ENCODE measurements at regions not wholly inside any gene's neighbourhood (a gene's known extent, or its start where the extent isn't known, plus 50 kb on each side); places are given as distances from the start of the nearest gene placed in this dataset.

DNA sequence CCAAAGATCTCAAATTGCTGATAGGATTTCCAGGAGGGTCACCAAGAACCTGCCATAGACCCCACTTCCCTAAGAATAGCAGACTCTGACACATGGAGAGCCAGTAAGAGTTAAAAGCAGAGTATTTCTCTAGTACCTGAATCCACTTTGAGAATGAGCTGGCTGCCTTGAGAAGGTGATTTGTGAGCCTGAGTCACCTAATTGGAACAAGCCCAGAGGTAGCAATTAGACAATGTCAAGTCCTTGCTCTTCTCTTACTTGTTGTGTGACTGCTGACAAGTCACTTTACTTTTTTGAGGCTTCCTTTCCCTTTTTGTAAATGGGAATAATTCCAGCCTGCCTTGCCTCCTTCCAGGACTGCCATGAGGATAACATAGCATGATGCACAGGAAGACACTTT lies 76.1 kb upstream of the ASIC2 start:
- intact Hi-C loops (cut with micrococcal nuclease) = no loop called here
- H3K4me1 Mint-ChIP-seq (ENCODE audit: insufficient read depth, unreplicated experiment) = no peaks in the 10 kb centered on the region
- TF ChIP-seq, protein P1, sequence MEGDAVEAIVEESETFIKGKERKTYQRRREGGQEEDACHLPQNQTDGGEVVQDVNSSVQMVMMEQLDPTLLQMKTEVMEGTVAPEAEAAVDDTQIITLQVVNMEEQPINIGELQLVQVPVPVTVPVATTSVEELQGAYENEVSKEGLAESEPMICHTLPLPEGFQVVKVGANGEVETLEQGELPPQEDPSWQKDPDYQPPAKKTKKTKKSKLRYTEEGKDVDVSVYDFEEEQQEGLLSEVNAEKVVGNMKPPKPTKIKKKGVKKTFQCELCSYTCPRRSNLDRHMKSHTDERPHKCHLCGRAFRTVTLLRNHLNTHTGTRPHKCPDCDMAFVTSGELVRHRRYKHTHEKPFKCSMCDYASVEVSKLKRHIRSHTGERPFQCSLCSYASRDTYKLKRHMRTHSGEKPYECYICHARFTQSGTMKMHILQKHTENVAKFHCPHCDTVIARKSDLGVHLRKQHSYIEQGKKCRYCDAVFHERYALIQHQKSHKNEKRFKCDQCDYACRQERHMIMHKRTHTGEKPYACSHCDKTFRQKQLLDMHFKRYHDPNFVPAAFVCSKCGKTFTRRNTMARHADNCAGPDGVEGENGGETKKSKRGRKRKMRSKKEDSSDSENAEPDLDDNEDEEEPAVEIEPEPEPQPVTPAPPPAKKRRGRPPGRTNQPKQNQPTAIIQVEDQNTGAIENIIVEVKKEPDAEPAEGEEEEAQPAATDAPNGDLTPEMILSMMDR (IDR thresholded peaks at IDR 0.05; ENCODE audit: unreplicated experiment) = no peak
- no peak for DNase-seq (ENCODE audit: unreplicated experiment)
- peaks cover 8% of the 10 kb centered on the region for H3K9me3 Mint-ChIP-seq (ENCODE audit: unreplicated experiment)
- no peak overlapping the region for H3K27ac Mint-ChIP-seq (ENCODE audit: low read depth, unreplicated experiment)
- H3K4me3 Mint-ChIP-seq (ENCODE audit: unreplicated experiment) = no peak overlapping the region
- ChIA-PET POLR2A (no interaction called here), CTCF (interaction anchor here (0.6 kb wide), 1 partner anchor 371 kb away, joined by 3 read pairs; no protein-coding TSS in a partner anchor)
- H3K27me3 Mint-ChIP-seq (ENCODE audit: insufficient read depth, unreplicated experiment) = no peaks in the 10 kb centered on the region
- BruUV-seq (replicated peaks) = no TSS peak
- H3K36me3 Mint-ChIP-seq (ENCODE audit: insufficient read depth, unreplicated experiment) = no peaks in the 10 kb centered on the region

DNA sequence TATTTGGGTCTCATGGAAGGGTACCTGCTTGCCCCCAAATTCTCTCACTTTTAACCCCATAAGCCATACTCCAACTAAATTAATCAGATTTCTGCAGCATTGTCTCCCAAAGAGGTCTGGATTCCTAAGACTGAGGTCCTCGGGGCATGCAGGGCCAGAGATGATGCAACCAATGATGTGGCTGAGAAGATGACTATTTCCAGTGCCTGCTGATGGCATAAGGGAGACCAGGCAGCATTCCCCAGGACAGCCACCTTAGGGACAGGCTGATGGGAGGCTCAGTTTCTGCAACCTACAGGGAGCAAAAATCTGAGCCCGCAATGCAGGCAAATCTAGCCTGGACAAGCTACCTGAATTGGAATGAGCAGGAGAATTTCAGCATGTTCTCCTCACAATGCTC lies 76.8 kb upstream of the ASIC2 start:
- DNase-seq (ENCODE audit: unreplicated experiment) = no peak
- TF ChIP-seq, protein P1 (IDR thresholded peaks at IDR 0.05; ENCODE audit: unreplicated experiment) = no peak
- Mint-ChIP-seq H3K9me3 (ENCODE audit: unreplicated experiment) (peaks cover 8% of the 10 kb centered on the region), H3K27ac (ENCODE audit: low read depth, unreplicated experiment) (no peak overlapping the region), H3K36me3 (ENCODE audit: insufficient read depth, unreplicated experiment) (no peaks in the 10 kb centered on the region), H3K4me1 (ENCODE audit: insufficient read depth, unreplicated experiment) (no peaks in the 10 kb centered on the region), H3K4me3 (ENCODE audit: unreplicated experiment) (no peak overlapping the region), H3K27me3 (ENCODE audit: insufficient read depth, unreplicated experiment) (no peaks in the 10 kb centered on the region)
- no TSS peak for BruUV-seq (replicated peaks)
- CTCF ChIA-PET = no interaction called here
- POLR2A ChIA-PET = interaction anchor here (0.6 kb wide), 1 partner anchor 12 kb away, joined by 3 read pairs; no protein-coding TSS in a partner anchor
- intact Hi-C loops (cut with micrococcal nuclease) = no loop called here

DNA sequence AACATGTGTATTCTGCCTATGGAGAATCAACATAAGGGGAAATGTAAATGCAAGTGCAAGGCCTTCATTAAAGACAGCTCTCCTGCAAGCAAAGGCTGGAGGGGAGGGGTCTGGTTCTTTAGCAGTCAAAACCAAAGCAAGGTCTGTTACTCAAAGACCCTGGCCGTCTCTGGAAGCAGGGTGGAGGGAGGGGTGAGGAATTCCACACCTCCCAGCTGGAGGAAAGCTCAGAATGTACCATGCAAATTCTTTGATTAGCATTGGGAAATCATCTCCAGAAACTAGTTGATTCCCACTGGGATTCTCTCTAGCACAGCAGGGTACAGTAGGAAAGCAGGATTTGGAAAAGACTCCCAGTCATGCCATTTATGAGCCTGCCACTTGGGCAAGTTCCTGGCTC lies 77.3 kb upstream of the ASIC2 start:
- POLR2A ChIA-PET = interaction anchor here (0.6 kb wide), 1 partner anchor 11 kb away, joined by 3 read pairs; no protein-coding TSS in a partner anchor
- H3K9me3 Mint-ChIP-seq (ENCODE audit: unreplicated experiment) = peaks cover 8% of the 10 kb centered on the region
- no peaks in the 10 kb centered on the region for H3K4me1 Mint-ChIP-seq (ENCODE audit: insufficient read depth, unreplicated experiment)
- DNase-seq (ENCODE audit: unreplicated experiment) = no peak
- TF ChIP-seq, protein P1 (IDR thresholded peaks at IDR 0.05; ENCODE audit: unreplicated experiment) = no peak
- no peaks in the 10 kb centered on the region for H3K27me3 Mint-ChIP-seq (ENCODE audit: insufficient read depth, unreplicated experiment)
- CTCF ChIA-PET = no interaction called here
- H3K27ac Mint-ChIP-seq (ENCODE audit: low read depth, unreplicated experiment) = no peak overlapping the region
- no TSS peak for BruUV-seq (replicated peaks)
- intact Hi-C loops (cut with micrococcal nuclease) = no loop called here
- H3K36me3 Mint-ChIP-seq (ENCODE audit: insufficient read depth, unreplicated experiment) = no peaks in the 10 kb centered on the region
- H3K4me3 Mint-ChIP-seq (ENCODE audit: unreplicated experiment) = no peak overlapping the region

DNA sequence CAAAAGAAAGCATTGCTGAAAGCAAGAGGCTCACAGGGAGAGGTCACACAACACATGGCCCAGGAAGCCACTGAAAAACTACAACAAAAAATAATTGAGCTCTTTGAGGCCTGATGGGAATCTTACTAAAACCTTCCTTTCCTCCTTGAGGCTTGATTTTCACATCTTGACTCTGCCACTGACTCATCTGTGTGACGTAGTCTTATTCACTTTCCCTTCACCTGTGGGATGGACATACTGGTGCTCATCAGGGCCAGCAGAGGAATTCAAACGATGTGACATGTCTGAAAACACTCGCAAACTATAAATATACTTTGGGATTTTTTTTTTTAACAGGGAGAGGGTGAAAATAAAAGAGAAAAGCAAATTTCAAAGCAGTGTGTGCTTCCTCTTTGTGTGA lies 78.3 kb upstream of the ASIC2 start:
- intact Hi-C loops (cut with micrococcal nuclease) = no loop called here
- ChIA-PET POLR2A (no interaction called here), CTCF (no interaction called here)
- no peak overlapping the region for H3K4me3 Mint-ChIP-seq (ENCODE audit: unreplicated experiment)
- no peak for DNase-seq (ENCODE audit: unreplicated experiment)
- no TSS peak for BruUV-seq (replicated peaks)
- H3K27ac Mint-ChIP-seq (ENCODE audit: low read depth, unreplicated experiment) = no peak overlapping the region
- no peaks in the 10 kb centered on the region for H3K27me3 Mint-ChIP-seq (ENCODE audit: insufficient read depth, unreplicated experiment)
- peaks cover 3% of the 10 kb centered on the region for H3K9me3 Mint-ChIP-seq (ENCODE audit: unreplicated experiment)
- H3K36me3 Mint-ChIP-seq (ENCODE audit: insufficient read depth, unreplicated experiment) = no peaks in the 10 kb centered on the region
- TF ChIP-seq, protein P1 (IDR thresholded peaks at IDR 0.05; ENCODE audit: unreplicated experiment) = no peak
- no peaks in the 10 kb centered on the region for H3K4me1 Mint-ChIP-seq (ENCODE audit: insufficient read depth, unreplicated experiment)

All from MCF 10A (cell line).